ENCODE measurements at regions not wholly inside any gene's neighbourhood (a gene's known extent, or its start where the extent isn't known, plus 50 kb on each side); places are given as distances from the start of the nearest gene placed in this dataset.

DNA sequence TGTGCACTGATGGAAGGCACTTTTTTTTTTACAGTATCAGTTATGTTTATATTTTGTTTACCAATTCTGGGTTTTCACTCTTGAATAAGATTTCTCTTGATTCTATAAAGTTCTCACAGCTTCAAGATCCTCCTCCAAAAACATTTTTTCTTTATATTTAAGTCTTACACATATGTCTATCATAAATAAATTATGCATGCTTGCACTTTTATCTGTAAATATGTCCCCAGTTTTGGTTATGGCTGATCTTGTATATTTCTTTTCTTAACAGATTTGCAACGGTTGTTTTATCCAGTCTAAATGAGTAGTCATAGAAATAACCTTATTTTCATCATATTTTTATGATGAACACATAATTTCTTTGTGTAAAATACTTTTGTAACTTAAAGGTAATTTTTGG lies 1456.5 kb downstream of the MRPL39 start:
- no peak for TF ChIP-seq GATA2 (IDR thresholded peaks at IDR 0.05; ENCODE audit: low read depth, low read length)
- TF ChIP-seq GATA3 (IDR thresholded peaks at IDR 0.05; ENCODE audit: low read depth, low read length), result no peak
